GM12878 (cell line): ENCODE measurements at regions not wholly inside any gene's neighbourhood (a gene's known extent, or its start where the extent isn't known, plus 50 kb on each side); places are given as distances from the start of the nearest gene placed in this dataset.

Experiments used
- ATAC-seq: fragments of 200-7000 bp; cut with Tn5 transposase; 3 replicates; pipeline ENCODE4 v1.9.1; 2020; ENCODE audit warnings: mild to moderate bottlenecking, moderate library complexity
- BruUV-seq: library from RNA; stranded (reverse); fragments of 400-500 nt; replicated peaks from 2 replicates; lab custom pipeline; 2021; lab: Mats Ljungman, UMichigan
- CTCF ChIA-PET: fragments of 300-600 bp; sonication (Branson Sonifier 250); formaldehyde crosslinking; extraction: SDS; loops from one replicate; lab custom pipeline; 2021; ENCODE audit warnings: inconsistent platforms; lab: Yijun Ruan, JAX
- POLR2A ChIA-PET: fragments of 350-600 bp; formaldehyde crosslinking; extraction: SDS; loops from one replicate; lab custom pipeline; 2021; ENCODE audit warnings: inconsistent platforms; lab: Charles Lee
- RAD21 ChIA-PET: fragments of 300-600 bp; sonication (Branson Sonifier 250); formaldehyde crosslinking; loops from one replicate; lab custom pipeline; 2023; ENCODE audit warnings: antibody characterized with exemption; ENCODE audit not compliant: unreplicated experiment; lab: Charles Lee
- SMC1A ChIA-PET: fragments of 300-600 bp; sonication (Branson Sonifier 250); formaldehyde crosslinking; loops from one replicate; lab custom pipeline; 2023; ENCODE audit not compliant: unreplicated experiment, uncharacterized antibody; lab: Charles Lee
- DNase-seq: peaks from one replicate; pipeline ENCODE4 v3.0.0-alpha.2; 2011; ENCODE audit warnings: low read depth, low spot score
- FAIRE-seq: peaks from 3 replicates; lab custom pipeline; 2011; peaks lifted over from hg19 to GRCh38; lab: Jason Lieb, UNC
- H2AFZ ChIP-seq: 2 replicates; pipeline ENCODE4 v1.6.0; 2011; ENCODE audit warnings: low read depth, low read length, control low read depth; ENCODE audit not compliant: control insufficient read depth
- H3K27ac ChIP-seq: 2 replicates; pipeline ENCODE4 v1.5.1; 2011; ENCODE audit warnings: control low read depth; ENCODE audit not compliant: control insufficient read depth, insufficient read depth
- H3K27me3 ChIP-seq, 2 experiments: replicated peaks in 1 of 2; 2 replicates each; pipeline versions ENCODE4 v1.6.0 to v1.6.1; 2011; ENCODE audit warnings: low read length in 1 of 2; ENCODE audit not compliant: control insufficient read depth in 2 of 2, insufficient read depth in 2 of 2
- H3K36me3 ChIP-seq, 2 experiments: 2 replicates each; pipeline ENCODE4 v1.5.1; 2011; ENCODE audit warnings: low read length in 1 of 2; ENCODE audit not compliant: control insufficient read depth in 2 of 2, insufficient read depth in 2 of 2
- H3K4me1 ChIP-seq: 2 replicates; pipeline ENCODE4 v1.6.1; 2011; ENCODE audit warnings: mild to moderate bottlenecking, low read length, moderate library complexity, mixed read lengths; ENCODE audit not compliant: control insufficient read depth, insufficient read depth
- H3K4me2 ChIP-seq: 2 replicates; pipeline ENCODE4 v1.6.0; 2011; ENCODE audit warnings: control low read depth; ENCODE audit not compliant: control insufficient read depth, insufficient read depth
- H3K4me3 ChIP-seq: fragments of 200-600 bp; sonication (generic); 2 replicates; pipeline ENCODE4 v1.5.1; 2016
- H3K79me2 ChIP-seq: 2 replicates; pipeline ENCODE4 v1.6.0; 2011; ENCODE audit warnings: low read length; ENCODE audit not compliant: control insufficient read depth, insufficient read depth
- H3K9ac ChIP-seq: 2 replicates; pipeline ENCODE4 v1.8.0; 2011; ENCODE audit warnings: low read length, control low read depth, mixed read lengths; ENCODE audit not compliant: control insufficient read depth, insufficient read depth
- H3K9me3 ChIP-seq: replicated peaks from 3 replicates; pipeline ENCODE4 v1.5.1; 2011; ENCODE audit warnings: mild to moderate bottlenecking, low read length; ENCODE audit not compliant: control insufficient read depth, insufficient read depth
- H4K20me1 ChIP-seq: 2 replicates; pipeline ENCODE4 v1.6.0; 2011; ENCODE audit not compliant: control insufficient read depth, insufficient read depth
- JUND ChIP-seq: IDR thresholded peaks from 2 replicates; pipeline ENCODE4 v1.6.1; 2012; ENCODE audit warnings: low read depth, mild to moderate bottlenecking, low read length, improper control_type of control experiment, moderate library complexity
- KLF5 ChIP-seq: fragments of 450-650 bp; IDR thresholded peaks from 2 replicates; pipeline ENCODE4 v1.6.1; 2014; ENCODE audit warnings: mild to moderate bottlenecking; ENCODE audit not compliant: partially characterized antibody
- NFIC ChIP-seq: IDR thresholded peaks from 2 replicates; pipeline ENCODE4 v1.6.1; 2012; ENCODE audit warnings: low read depth, mild to moderate bottlenecking, inconsistent platforms, low read length, moderate library complexity
- RUNX3 ChIP-seq: IDR thresholded peaks from 2 replicates; pipeline ENCODE4 v1.6.1; 2012; ENCODE audit warnings: low read length, inconsistent platforms
- WGBS: methylation state at CpG from one replicate; pipeline ENCODE4 v1.1.6; 2016; ENCODE audit warnings: low lambda C conversion rate; ENCODE audit not compliant: insufficient replicate concordance, insufficient coverage; ENCODE audit errors: missing lambda C conversion rate; 5-methylcytosine and 5-hydroxymethylcytosine counted together
- in situ Hi-C: fragments of 300-500 bp; cut with MboI; formaldehyde crosslinking; loops from 9 replicates; pipeline ENCODE4 v1.14.3; 2018; ENCODE audit warnings: mixed read lengths
- intact Hi-C: fragments of 100-400 bp; cut with micrococcal nuclease; formaldehyde crosslinking; loops from one replicate; pipeline ENCODE4 v1.14.2; 2022; ENCODE audit not compliant: unreplicated experiment

DNA sequence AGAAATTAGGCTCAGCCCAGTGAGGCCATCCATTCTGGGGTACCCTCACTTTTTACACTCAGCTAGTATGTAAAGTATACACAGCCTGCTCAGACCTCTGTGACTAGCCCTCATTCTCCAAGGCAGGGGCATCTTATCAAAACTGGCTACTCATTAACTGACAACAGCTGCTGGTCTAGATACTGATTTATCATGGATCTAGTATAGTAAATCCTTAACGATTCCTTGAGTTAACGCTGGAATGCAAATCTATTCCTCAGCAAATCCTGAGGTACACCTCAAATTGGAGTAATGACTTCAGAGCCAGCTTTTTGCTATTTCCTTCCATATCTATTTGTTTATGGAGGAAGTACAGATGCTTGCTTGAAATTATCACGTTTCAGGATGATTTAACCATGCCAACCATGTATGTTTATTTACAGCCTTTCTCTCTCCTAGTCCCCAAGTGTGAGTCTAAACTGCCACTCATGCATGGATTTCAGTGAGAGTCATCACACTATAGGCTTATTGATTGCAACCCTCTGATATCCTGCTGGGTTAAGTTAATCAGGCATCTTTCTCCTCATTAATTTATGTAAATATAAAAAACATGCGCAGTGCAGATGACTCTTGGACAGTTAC is 70.2 kb upstream of the DOK6 start:
- no peak for TF ChIP-seq NFIC
- TF ChIP-seq KLF5, result no peak
- TF ChIP-seq, all 136 proteins: peak for 0
- H3K4me2 ChIP-seq, result no peak overlapping the region
- CTCF ChIA-PET, result no interaction called here
- no peak overlapping the region for H3K9ac ChIP-seq
- no peak overlapping the region for H3K4me3 ChIP-seq
- no peak for FAIRE-seq
- H3K79me2 ChIP-seq, result no peaks in the 10 kb centered on the region
- H2AFZ ChIP-seq, result no peak overlapping the region
- no peaks in the 10 kb centered on the region for H3K9me3 ChIP-seq
- no peaks in the 10 kb centered on the region for H4K20me1 ChIP-seq
- no peaks in the 10 kb centered on the region for H3K27me3 ChIP-seq
- no TSS peak for BruUV-seq
- POLR2A ChIA-PET, result no interaction called here
- no peaks in the 10 kb centered on the region for H3K4me1 ChIP-seq
- SMC1A ChIA-PET, result no interaction called here
- no peak for ATAC-seq
- H3K27ac ChIP-seq, result no peak overlapping the region
- DNase-seq, result no peak
- intact Hi-C loops, result no loop called here
- H3K36me3 ChIP-seq, result no peaks in the 10 kb centered on the region
- RAD21 ChIA-PET, result no interaction called here
- in situ Hi-C loops, result no loop called here
- 35% methylated on average over 4 of the region's 4 CpGs for WGBS

GRCh38 chr18:69349912-69350597 is 50.6 kb upstream of the DOK6 start:
- 30% methylated on average over 7 of the region's 7 CpGs for WGBS
- ChIA-PET POLR2A (no interaction called here), RAD21 (no interaction called here), CTCF (no interaction called here), SMC1A (no interaction called here)
- no peaks in the 10 kb centered on the region for H3K9me3 ChIP-seq
- H3K4me3 ChIP-seq, result no peak overlapping the region
- no peak overlapping the region for H2AFZ ChIP-seq
- intact Hi-C loops (no loop called here), in situ Hi-C loops (no loop called here)
- H3K4me1 ChIP-seq, result no peaks in the 10 kb centered on the region
- H3K27me3 ChIP-seq, result no peaks in the 10 kb centered on the region
- ATAC-seq, result no peak
- DNase-seq, result no peak
- no peaks in the 10 kb centered on the region for H3K36me3 ChIP-seq
- no peaks in the 10 kb centered on the region for H4K20me1 ChIP-seq
- FAIRE-seq, result peak; percentile 7
- H3K79me2 ChIP-seq, result no peaks in the 10 kb centered on the region
- H3K4me2 ChIP-seq, result no peak overlapping the region
- no TSS peak for BruUV-seq
- no peak overlapping the region for H3K27ac ChIP-seq
- TF ChIP-seq JUND (no peak), RUNX3 (no peak)
- no peak overlapping the region for H3K9ac ChIP-seq
